ENCODE measurements at regions not wholly inside any gene's neighbourhood (a gene's known extent, or its start where the extent isn't known, plus 50 kb on each side); places are given as distances from the start of the nearest gene placed in this dataset.

DNA sequence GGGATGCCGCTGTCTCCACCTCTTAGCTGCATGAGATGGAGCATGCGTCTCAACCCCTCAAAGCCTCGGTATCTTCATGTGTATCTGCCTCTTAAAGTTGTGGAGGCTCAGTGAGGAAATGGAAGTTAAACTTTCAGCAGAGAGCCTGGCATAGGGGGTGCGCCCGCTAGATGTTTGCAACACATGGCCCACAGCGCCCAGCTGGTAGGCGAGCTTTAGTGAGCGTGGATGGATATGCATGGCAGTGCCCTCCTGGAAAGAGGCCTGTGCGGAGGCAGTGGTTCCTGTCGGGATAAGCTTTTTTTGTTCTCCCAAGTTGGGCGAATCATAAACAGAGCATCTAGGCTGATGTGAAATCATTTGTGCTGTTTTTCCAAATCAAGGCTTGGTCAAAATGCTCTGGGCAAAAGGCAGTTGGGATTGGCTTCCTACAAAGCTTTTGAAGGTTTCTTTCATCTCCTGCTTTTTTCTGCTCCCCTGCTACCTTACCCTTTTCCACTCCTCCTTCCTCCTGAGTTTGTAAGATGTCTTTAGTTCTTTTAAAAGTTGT lies 272.4 kb upstream of the TPM1 start:
- no peak overlapping the region for H3K4me3 ChIP-seq (ENCODE audit: control insufficient read depth, low read depth, low read length)
- TF ChIP-seq, protein P1, sequence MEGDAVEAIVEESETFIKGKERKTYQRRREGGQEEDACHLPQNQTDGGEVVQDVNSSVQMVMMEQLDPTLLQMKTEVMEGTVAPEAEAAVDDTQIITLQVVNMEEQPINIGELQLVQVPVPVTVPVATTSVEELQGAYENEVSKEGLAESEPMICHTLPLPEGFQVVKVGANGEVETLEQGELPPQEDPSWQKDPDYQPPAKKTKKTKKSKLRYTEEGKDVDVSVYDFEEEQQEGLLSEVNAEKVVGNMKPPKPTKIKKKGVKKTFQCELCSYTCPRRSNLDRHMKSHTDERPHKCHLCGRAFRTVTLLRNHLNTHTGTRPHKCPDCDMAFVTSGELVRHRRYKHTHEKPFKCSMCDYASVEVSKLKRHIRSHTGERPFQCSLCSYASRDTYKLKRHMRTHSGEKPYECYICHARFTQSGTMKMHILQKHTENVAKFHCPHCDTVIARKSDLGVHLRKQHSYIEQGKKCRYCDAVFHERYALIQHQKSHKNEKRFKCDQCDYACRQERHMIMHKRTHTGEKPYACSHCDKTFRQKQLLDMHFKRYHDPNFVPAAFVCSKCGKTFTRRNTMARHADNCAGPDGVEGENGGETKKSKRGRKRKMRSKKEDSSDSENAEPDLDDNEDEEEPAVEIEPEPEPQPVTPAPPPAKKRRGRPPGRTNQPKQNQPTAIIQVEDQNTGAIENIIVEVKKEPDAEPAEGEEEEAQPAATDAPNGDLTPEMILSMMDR (conservative IDR thresholded peaks at IDR 0.05; ENCODE audit: control insufficient read depth, insufficient read depth, low read depth, low read length): no peak

DNA sequence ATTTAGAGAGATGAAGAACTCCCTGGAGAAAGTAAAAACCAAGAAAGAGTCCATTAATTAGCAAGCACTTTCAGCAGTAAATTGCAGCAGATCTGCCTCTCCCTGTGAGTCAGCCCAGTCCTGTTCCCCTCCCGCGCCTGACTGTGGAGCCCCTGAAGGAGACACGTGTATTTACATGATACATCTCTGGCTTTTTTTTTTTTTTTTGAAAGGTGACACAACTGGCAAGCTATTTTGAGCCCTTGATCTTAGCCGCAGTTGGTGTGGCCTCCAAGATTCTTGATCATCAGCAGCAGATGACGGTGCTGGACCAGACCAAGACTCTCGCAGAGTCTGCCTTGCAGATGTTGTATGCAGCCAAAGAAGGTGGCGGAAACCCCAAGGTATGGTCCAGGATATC lies 271.8 kb upstream of the TPM1 start:
- H3K4me3 ChIP-seq (ENCODE audit: control insufficient read depth, low read depth, low read length): no peak overlapping the region
- TF ChIP-seq, protein P1 (conservative IDR thresholded peaks at IDR 0.05; ENCODE audit: control insufficient read depth, insufficient read depth, low read depth, low read length): no peak
- DNase-seq (ENCODE audit: low read depth): peak; percentile 88

More for the DNA sequence above, 272.4 kb upstream of the TPM1 start:
- DNase-seq (ENCODE audit: low read depth): peak; percentile 17

DNA sequence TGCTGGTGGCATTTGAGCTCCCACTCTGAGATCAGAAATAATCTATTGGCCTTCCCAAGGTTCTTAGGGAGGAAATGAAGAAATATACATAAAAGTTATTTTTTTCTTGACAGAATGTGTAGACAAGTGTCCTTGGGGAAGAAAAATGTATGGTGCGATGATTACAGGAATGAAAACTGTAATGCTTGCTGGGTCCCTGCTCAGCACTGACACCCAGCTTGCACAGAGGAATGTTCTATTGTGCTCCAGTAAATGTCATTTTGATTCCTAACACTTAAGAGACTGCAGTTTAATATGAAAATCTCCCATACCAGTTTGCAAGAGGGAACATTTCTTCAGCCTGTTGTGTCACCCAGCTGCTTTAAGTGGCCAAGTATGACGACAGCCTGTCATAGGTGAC lies 271.3 kb upstream of the TPM1 start:
- TF ChIP-seq, protein P1 (conservative IDR thresholded peaks at IDR 0.05; ENCODE audit: control insufficient read depth, insufficient read depth, low read depth, low read length): no peak
- no peak overlapping the region for H3K4me3 ChIP-seq (ENCODE audit: control insufficient read depth, low read depth, low read length)
- no peak for DNase-seq (ENCODE audit: low read depth)

DNA sequence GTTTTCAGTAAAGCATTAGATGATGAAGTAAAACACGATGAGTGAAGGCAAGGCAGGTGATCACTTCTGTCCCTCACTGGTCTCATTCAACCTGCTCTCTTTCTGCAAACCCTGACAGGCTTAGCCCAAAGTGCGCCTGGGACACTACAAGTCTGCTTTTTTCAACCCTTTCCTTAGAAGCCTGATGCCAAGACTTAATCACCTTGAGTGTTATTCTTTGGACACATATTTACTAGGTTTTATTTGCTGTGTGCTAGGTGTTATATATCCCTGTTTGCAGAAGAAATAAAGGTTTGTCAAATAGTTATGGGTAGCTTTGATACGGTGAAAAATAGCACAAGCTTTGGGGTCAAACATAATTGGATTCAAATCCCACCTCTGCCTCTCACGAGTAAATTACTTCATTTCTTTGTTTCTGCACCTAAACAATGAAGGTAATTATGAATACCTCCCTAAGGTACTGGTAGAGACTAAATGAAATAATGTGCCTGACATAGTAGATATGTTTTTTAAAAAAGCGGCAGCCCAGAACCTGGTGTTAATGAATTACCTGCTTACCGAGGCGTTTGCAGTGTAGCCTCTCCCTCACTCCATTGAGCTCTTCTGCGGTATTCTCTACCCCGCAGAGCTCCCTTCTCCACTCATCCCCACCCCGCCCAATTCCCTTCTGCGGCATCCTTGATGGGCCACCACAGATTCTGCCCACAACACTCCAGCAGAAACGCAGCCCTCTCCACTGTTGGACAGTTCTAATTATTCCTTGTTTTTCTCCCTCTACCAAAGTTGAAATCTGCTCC lies 269.0 kb upstream of the TPM1 start:
- TF ChIP-seq, protein P1 (conservative IDR thresholded peaks at IDR 0.05; ENCODE audit: control insufficient read depth, insufficient read depth, low read depth, low read length): no peak
- DNase-seq (ENCODE audit: low read depth): no peak
- H3K4me3 ChIP-seq (ENCODE audit: control insufficient read depth, low read depth, low read length): no peak overlapping the region

DNA sequence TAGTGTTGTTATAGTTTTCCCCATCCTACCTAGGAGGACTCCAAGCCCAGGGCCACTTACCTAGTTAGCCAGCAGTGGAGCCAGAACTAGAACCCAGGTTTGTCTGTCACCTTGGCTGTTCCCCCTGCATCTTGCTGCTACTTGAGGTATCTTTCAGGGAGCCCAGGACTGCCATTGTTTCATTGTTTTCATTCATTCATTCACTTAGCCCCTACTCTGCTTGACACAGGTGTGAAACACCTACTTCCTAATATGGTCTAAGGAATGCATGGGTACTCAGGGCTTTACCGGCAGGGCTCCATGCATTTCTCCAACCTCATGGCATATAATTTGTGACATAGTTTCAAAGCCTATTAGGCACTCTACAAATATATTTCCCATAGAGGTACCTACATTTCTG lies 266.6 kb upstream of the TPM1 start:
- DNase-seq (ENCODE audit: low read depth): no peak
- TF ChIP-seq, protein P1 (conservative IDR thresholded peaks at IDR 0.05; ENCODE audit: control insufficient read depth, insufficient read depth, low read depth, low read length): no peak
- H3K4me3 ChIP-seq (ENCODE audit: control insufficient read depth, low read depth, low read length): no peak overlapping the region

DNA sequence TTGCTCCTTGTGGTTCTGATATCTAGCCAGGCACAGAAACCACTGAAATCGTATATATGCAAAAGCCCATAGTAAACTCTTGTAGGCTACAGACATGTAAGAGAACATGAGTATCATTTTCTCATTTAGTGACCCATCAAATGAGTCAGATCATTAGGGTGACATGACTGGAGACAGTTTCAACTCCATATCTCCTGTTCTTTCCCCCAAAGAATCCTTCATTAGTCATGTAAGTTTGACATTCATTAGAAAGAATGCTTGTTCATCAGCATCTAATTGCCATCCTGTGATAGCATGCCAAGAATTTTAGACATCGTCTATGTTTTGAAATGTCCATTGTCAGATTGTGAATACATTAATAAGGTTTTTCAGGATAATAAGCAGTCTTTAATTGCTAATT lies 264.9 kb upstream of the TPM1 start:
- TF ChIP-seq, protein P1 (conservative IDR thresholded peaks at IDR 0.05; ENCODE audit: control insufficient read depth, insufficient read depth, low read depth, low read length): no peak
- peak; percentile 49 for DNase-seq (ENCODE audit: low read depth)

More for the DNA sequence above, 264.9 kb upstream of the TPM1 start:
- H3K4me3 ChIP-seq (ENCODE audit: control insufficient read depth, low read depth, low read length): no peak overlapping the region
